Endothelial cell of umbilical vein (primary cell): ENCODE measurements at regions not wholly inside any gene's neighbourhood (a gene's known extent, or its start where the extent isn't known, plus 50 kb on each side); places are given as distances from the start of the nearest gene placed in this dataset.

ENCODE experiments used
- BruUV-seq: library from RNA; stranded (reverse); fragments of 400-500 nt; replicated peaks from 2 replicates; lab custom pipeline; 2021; lab: Mats Ljungman, UMichigan
- CTCF ChIA-PET: fragments of 300-600, 350-600 bp; sonication (Branson Sonifier 250); formaldehyde crosslinking; loops from one replicate; lab custom pipeline; 2021; ENCODE audit warnings: antibody characterized with exemption, inconsistent platforms; lab: Charles Lee
- POLR2A ChIA-PET: fragments of 300-600, 350-600 bp; sonication (Branson Sonifier 250); formaldehyde crosslinking; loops from one replicate; lab custom pipeline; 2021; ENCODE audit warnings: antibody characterized with exemption, inconsistent platforms; lab: Charles Lee
- DNase-seq: peaks from one replicate; pipeline ENCODE4 v3.0.0-alpha.2; 2011; ENCODE audit warnings: low read depth, low spot score
- FAIRE-seq: peaks from 2 replicates; lab custom pipeline; 2011; peaks lifted over from hg19 to GRCh38; lab: Jason Lieb, UNC
- H2AFZ ChIP-seq: 2 replicates; pipeline ENCODE4 v1.6.0; 2012; ENCODE audit warnings: low read depth, low read length, control low read depth, inconsistent platforms
- H3K27ac ChIP-seq: 2 replicates; pipeline ENCODE4 v1.5.1; 2011; ENCODE audit warnings: low read depth, mild to moderate bottlenecking, control low read depth, low read length, moderate library complexity; ENCODE audit not compliant: insufficient read depth
- H3K27me3 ChIP-seq, 2 experiments: 2 replicates each; pipeline versions ENCODE4 v1.6.0 to v1.6.1; 2011; ENCODE audit warnings: low read length in 2 of 2, mixed read lengths in 1 of 2; ENCODE audit not compliant: control insufficient read depth in 2 of 2, insufficient read depth in 2 of 2
- H3K36me3 ChIP-seq, 2 experiments: 2 replicates in 1 of 2; 3 replicates in 1 of 2; pipeline ENCODE4 v1.5.1; 2011; ENCODE audit warnings: low read length in 2 of 2, mild to moderate bottlenecking in 1 of 2, moderate library complexity in 1 of 2; ENCODE audit not compliant: control insufficient read depth in 2 of 2, insufficient read depth in 2 of 2; ENCODE audit errors: extremely low read depth in 1 of 2
- H3K4me1 ChIP-seq: 3 replicates; pipeline ENCODE4 v1.5.1; 2011; ENCODE audit warnings: mild to moderate bottlenecking, low read length; ENCODE audit not compliant: control insufficient read depth, insufficient read depth; ENCODE audit errors: extremely low read depth
- H3K4me2 ChIP-seq: 2 replicates; pipeline ENCODE4 v1.6.1; 2011; ENCODE audit warnings: low read length, control low read depth, mixed read lengths; ENCODE audit not compliant: insufficient read depth
- H3K4me3 ChIP-seq, 3 experiments: fragments of 200-600 bp in 1 of 3; sonication (generic), shearing (Covaris generic) in 1 of 3; replicated peaks in 1 of 3; 2 replicates each; pipeline ENCODE4 v1.5.1; 2011 to 2016; ENCODE audit warnings: control low read depth in 3 of 3, low read length in 3 of 3, mild to moderate bottlenecking in 2 of 3, inconsistent platforms in 1 of 3, low read depth in 1 of 3, moderate library complexity in 1 of 3; ENCODE audit not compliant: insufficient read depth in 1 of 3
- H3K79me2 ChIP-seq: 2 replicates; pipeline ENCODE4 v1.6.0; 2012; ENCODE audit warnings: low read length, inconsistent platforms; ENCODE audit not compliant: control insufficient read depth, insufficient read depth
- H3K9ac ChIP-seq: replicated peaks from 2 replicates; pipeline ENCODE3; 2011; ENCODE audit warnings: low read length, control low read depth; ENCODE audit not compliant: insufficient read depth; ENCODE audit errors: extremely low read depth
- H3K9me1 ChIP-seq: replicated peaks from 3 replicates; pipeline ENCODE4 v1.6.0; 2011; ENCODE audit warnings: mild to moderate bottlenecking, low read length; ENCODE audit not compliant: control insufficient read depth, insufficient read depth; ENCODE audit errors: extremely low read depth
- H3K9me3 ChIP-seq: replicated peaks from 2 replicates; pipeline ENCODE4 v1.5.1; 2012; ENCODE audit warnings: low read length, inconsistent platforms; ENCODE audit not compliant: control insufficient read depth, insufficient read depth
- H4K20me1 ChIP-seq: replicated peaks from 2 replicates; pipeline ENCODE3; 2011; ENCODE audit warnings: mild to moderate bottlenecking, low read length; ENCODE audit not compliant: control insufficient read depth, insufficient read depth; ENCODE audit errors: extremely low read depth
- EZH2 ChIP-seq: IDR thresholded peaks from 2 replicates; pipeline ENCODE4 v1.6.1; 2012; ENCODE audit warnings: borderline replicate concordance, low read depth, mild to moderate bottlenecking, moderate library complexity, low read length, inconsistent platforms; ENCODE audit not compliant: severe bottlenecking
- FOS ChIP-seq: IDR thresholded peaks from 2 replicates; pipeline ENCODE4 v1.6.1; 2011; ENCODE audit warnings: mild to moderate bottlenecking, low read length, moderate library complexity, borderline replicate concordance; ENCODE audit not compliant: insufficient read depth
- GATA2 ChIP-seq: IDR thresholded peaks from 2 replicates; pipeline ENCODE4 v1.7.0; 2011; ENCODE audit warnings: low read depth, mild to moderate bottlenecking, moderate library complexity, mixed read lengths, low read length; ENCODE audit not compliant: insufficient read length, insufficient read depth
- JUN ChIP-seq: IDR thresholded peaks from 2 replicates; pipeline ENCODE4 v1.6.1; 2011; ENCODE audit warnings: borderline replicate concordance, low read depth; ENCODE audit not compliant: insufficient read length, insufficient read depth
- MYC ChIP-seq: IDR thresholded peaks from one replicate; pipeline ENCODE4 v1.6.1; 2011; ENCODE audit warnings: mild to moderate bottlenecking, low read depth, low read length
- POLR2A ChIP-seq: IDR thresholded peaks from 2 replicates; pipeline ENCODE4 v1.6.1; 2012; ENCODE audit warnings: low read depth, mild to moderate bottlenecking, control low read depth, low read length
- POLR2AphosphoS5 ChIP-seq: IDR thresholded peaks from 2 replicates; pipeline ENCODE4 v1.6.1; 2012; ENCODE audit warnings: low read depth, mild to moderate bottlenecking, control low read depth, low read length, moderate library complexity; ENCODE audit not compliant: insufficient read depth
- dilution Hi-C: fragments of 300-500 bp; cut with MboI; formaldehyde crosslinking; loops from one replicate; pipeline ENCODE4 v1.15.0; 2019; ENCODE audit warnings: low sequenced_read_pairs; ENCODE audit not compliant: extremely low pct_ligation_motif_present
- intact Hi-C: fragments of 100-400 bp; cut with micrococcal nuclease; formaldehyde crosslinking; loops from one replicate; pipeline ENCODE4 v1.10.0; 2022
- TF ChIP-seq, protein P1 (sequence below), 2 donors: IDR thresholded peaks; 1 replicate in 1 of 2; 2 replicates in 1 of 2; pipeline ENCODE4 v1.5.1; 2011; ENCODE audit warnings: low read length in 2 of 2, mild to moderate bottlenecking in 2 of 2, moderate library complexity in 2 of 2, control low read depth in 1 of 2, inconsistent platforms in 1 of 2, low read depth in 1 of 2; ENCODE audit not compliant: insufficient read depth in 1 of 2; ENCODE audit errors: extremely low read depth in 1 of 2
- TF ChIP-seq, protein P2 (sequence below): IDR thresholded peaks from 2 replicates; pipeline ENCODE4 v1.6.1; 2011; ENCODE audit not compliant: insufficient read depth, insufficient read length

DNA sequence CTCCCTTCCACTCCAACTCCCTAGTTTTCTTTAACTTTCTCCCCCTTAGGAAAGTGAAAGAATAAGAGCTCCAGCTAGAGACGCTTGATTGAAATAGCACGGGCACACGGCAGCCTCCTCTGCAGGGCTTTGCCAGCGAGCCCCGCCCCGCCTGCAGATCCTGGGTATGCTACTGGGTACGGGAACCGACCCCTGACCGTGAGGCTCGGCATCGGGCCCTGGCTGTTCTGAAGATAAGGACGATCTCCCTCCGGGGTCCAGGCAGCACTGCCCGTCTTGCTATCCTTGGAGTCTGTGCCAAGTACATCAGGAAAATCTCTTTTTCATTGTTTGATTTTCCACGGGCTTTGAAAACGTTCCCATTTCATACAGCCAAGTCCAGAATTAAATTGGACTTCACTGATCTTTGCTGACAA, 284.5 kb downstream of the MTX2 start:
- DNase-seq (peak; percentile 89), FAIRE-seq (peak; percentile 95)
- Histone ChIP-seq H3K9ac (peak overlapping the region; percentile 73), H3K4me1 (peaks cover 13% of the 10 kb centered on the region), H3K79me2 (no peaks in the 10 kb centered on the region), H3K36me3 (no peaks in the 10 kb centered on the region), H3K27ac (peak overlapping the region; percentile 77), H3K4me2 (peak overlapping the region; percentile 90), H3K4me3 (peak overlapping the region; percentile 11 to 48 (median 44)), H3K27me3 (no peaks in the 10 kb centered on the region), H4K20me1 (no peaks in the 10 kb centered on the region), H3K9me1 (no peaks in the 10 kb centered on the region), H3K9me3 (no peaks in the 10 kb centered on the region), H2AFZ (peak overlapping the region; percentile 96)
- TF ChIP-seq, protein P1, sequence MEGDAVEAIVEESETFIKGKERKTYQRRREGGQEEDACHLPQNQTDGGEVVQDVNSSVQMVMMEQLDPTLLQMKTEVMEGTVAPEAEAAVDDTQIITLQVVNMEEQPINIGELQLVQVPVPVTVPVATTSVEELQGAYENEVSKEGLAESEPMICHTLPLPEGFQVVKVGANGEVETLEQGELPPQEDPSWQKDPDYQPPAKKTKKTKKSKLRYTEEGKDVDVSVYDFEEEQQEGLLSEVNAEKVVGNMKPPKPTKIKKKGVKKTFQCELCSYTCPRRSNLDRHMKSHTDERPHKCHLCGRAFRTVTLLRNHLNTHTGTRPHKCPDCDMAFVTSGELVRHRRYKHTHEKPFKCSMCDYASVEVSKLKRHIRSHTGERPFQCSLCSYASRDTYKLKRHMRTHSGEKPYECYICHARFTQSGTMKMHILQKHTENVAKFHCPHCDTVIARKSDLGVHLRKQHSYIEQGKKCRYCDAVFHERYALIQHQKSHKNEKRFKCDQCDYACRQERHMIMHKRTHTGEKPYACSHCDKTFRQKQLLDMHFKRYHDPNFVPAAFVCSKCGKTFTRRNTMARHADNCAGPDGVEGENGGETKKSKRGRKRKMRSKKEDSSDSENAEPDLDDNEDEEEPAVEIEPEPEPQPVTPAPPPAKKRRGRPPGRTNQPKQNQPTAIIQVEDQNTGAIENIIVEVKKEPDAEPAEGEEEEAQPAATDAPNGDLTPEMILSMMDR (IDR thresholded peaks at IDR 0.05; ENCODE audit: extremely low read depth in 1 of 2, insufficient read depth in 1 of 2, low read depth in 1 of 2, low read length in 2 of 2) = peak in 1 of 2 donors; percentile 26
- TF ChIP-seq JUN = no peak
- no peak for TF ChIP-seq FOS
- TF ChIP-seq POLR2A = peak; percentile 28
- TF ChIP-seq EZH2 = no peak
- no peak for TF ChIP-seq MYC
- TF ChIP-seq, protein P2, sequence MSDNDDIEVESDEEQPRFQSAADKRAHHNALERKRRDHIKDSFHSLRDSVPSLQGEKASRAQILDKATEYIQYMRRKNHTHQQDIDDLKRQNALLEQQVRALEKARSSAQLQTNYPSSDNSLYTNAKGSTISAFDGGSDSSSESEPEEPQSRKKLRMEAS = no peak
- TF ChIP-seq GATA2 = no peak
- no peak for TF ChIP-seq POLR2AphosphoS5
- dilution Hi-C loops (loop anchor here (25.0 kb wide), 1 partner anchor 584 kb away; no protein-coding TSS in a partner anchor), intact Hi-C loops (loop anchor here (1.0 to 10.0 kb wide), 12 partner anchors 30 to 596 kb away; partner anchors contain the start of gene HOXD1)
- ChIA-PET POLR2A (interaction anchor here (1.0 to 2.6 kb wide), 6 partner anchors 8 to 423 kb away, joined by 3 to 13 read pairs (median 4); no protein-coding TSS in a partner anchor), CTCF (interaction anchor here (0.6 to 3.8 kb wide), 91 partner anchors 9 to 596 kb away, joined by 3 to 243 read pairs (median 5); partner anchors contain the start of genes HOXD1, HOXD4, HOXD8 and HOXD9)
- BruUV-seq = TSS peak; percentile 27
